A549 (cell line): ENCODE measurements at regions not wholly inside any gene's neighbourhood (a gene's known extent, or its start where the extent isn't known, plus 50 kb on each side); places are given as distances from the start of the nearest gene placed in this dataset.

ENCODE experiments used
- CHD4 ChIP-seq: fragments of 200-600 bp; sonication (generic); IDR thresholded peaks from 2 replicates; pipeline ENCODE4 v1.6.1; 2016; ENCODE audit warnings: antibody characterized with exemption, mild to moderate bottlenecking, borderline replicate concordance
- CTCF ChIP-seq: fragments of >200 bp; sonication (Bioruptor Twin); formaldehyde crosslinking; IDR thresholded peaks from 3 replicates; pipeline ENCODE4 v1.5.1; 2016
- MAZ ChIP-seq: fragments of 150-350 bp; IDR thresholded peaks from 2 replicates; pipeline ENCODE4 v1.6.1; 2014; ENCODE audit warnings: antibody characterized with exemption, low read depth, low read length, borderline replicate concordance
- MYC ChIP-seq: IDR thresholded peaks from 2 replicates; pipeline ENCODE4 v1.6.1; 2012; ENCODE audit warnings: mild to moderate bottlenecking, inconsistent platforms, low read length, improper control_type of control experiment, borderline replicate concordance
- RAD21 ChIP-seq, 2 experiments: fragments of >200 bp in 1 of 2; sonication (Bioruptor Twin) in 1 of 2; formaldehyde crosslinking in 1 of 2; IDR thresholded peaks in 1 of 2; conservative IDR thresholded peaks in 1 of 2; 2 replicates in 1 of 2; 3 replicates in 1 of 2; pipeline ENCODE4 v1.6.1; 2012 to 2018; ENCODE audit warnings: inconsistent platforms in 1 of 2

- TF ChIP-seq CTCF: no peak
- TF ChIP-seq CHD4: no peak
- TF ChIP-seq RAD21 (conservative IDR thresholded peaks at IDR 0.05 in 1 of 2, IDR thresholded peaks at IDR 0.05 in 1 of 2): no peak
- no peak for TF ChIP-seq MAZ
- TF ChIP-seq MYC: no peak
These were observed 104.5 kb downstream of the NDFIP1 start for GRCh38 chr5:142213077-142213476.
